Ovary (tissue), 7 donors: ENCODE measurements at regions not wholly inside any gene's neighbourhood (a gene's known extent, or its start where the extent isn't known, plus 50 kb on each side); places are given as distances from the start of the nearest gene placed in this dataset.

Experiments
- DNase-seq, 5 donors: peaks; one replicate each; pipeline ENCODE4 v3.0.0-alpha.2; 2019 to 2020
- H3K27ac ChIP-seq, 2 donors: fragments of 200-600 bp; one replicate each; pipeline versions ENCODE4 v1.5.1 to v1.8.0; 2019 to 2022
- H3K27me3 ChIP-seq: fragments of 200-600 bp; one replicate; pipeline ENCODE4 v1.8.0; 2022
- H3K36me3 ChIP-seq: fragments of 200-600 bp; sonication (generic); one replicate; pipeline ENCODE4 v1.5.1; 2019
- H3K4me1 ChIP-seq: one replicate; pipeline ENCODE4 v1.8.1; 2013; ENCODE audit warnings: mild to moderate bottlenecking, moderate library complexity; ENCODE audit not compliant: insufficient read depth
- H3K4me3 ChIP-seq: fragments of 200-600 bp; sonication (generic); one replicate; pipeline ENCODE4 v1.5.1; 2017
- H3K9me3 ChIP-seq, 2 donors: fragments of 200-600 bp in 1 of 2; sonication (generic) in 1 of 2; one replicate each; pipeline versions ENCODE4 v1.5.1 to v1.8.1; 2013 to 2019; ENCODE audit warnings: mild to moderate bottlenecking in 1 of 2, moderate library complexity in 1 of 2
- EP300 ChIP-seq: sonication (generic); formaldehyde crosslinking; IDR thresholded peaks from one replicate; pipeline ENCODE4 v1.6.1; 2017; ENCODE audit warnings: antibody characterized with exemption
- POLR2A ChIP-seq: fragments of 450-650 bp; IDR thresholded peaks from one replicate; pipeline ENCODE4 v1.6.1; 2017; ENCODE audit warnings: antibody characterized with exemption, mild to moderate bottlenecking, moderate library complexity
- WGBS, 3 donors: extraction: QIAGEN DNeasy Blood & Tissue Kit in 1 of 3; methylation state at CpG; one replicate each; pipeline versions ENCODE4 v1.1.5 to v1.1.7; 2013 to 2017; 5-methylcytosine and 5-hydroxymethylcytosine counted together
- intact Hi-C, 4 donors: fragments of 100-400 bp; cut with DNase I; formaldehyde crosslinking; loops; one replicate each; pipeline versions ENCODE4 v1.11.0 to v1.15.1; 2022 to 2023
- TF ChIP-seq, protein P1 (sequence below), 3 donors: fragments of 450-650 bp in 2 of 3; fragments of 200-600 bp in 1 of 3; IDR thresholded peaks; one replicate each; pipeline versions ENCODE4 v1.5.1 to v1.8.0; 2016 to 2022; ENCODE audit warnings: antibody characterized with exemption in 3 of 3, mild to moderate bottlenecking in 1 of 3
- donor health status: DM: no; HTN: no; CAD: no; lungs with moderate emphysema.
- donor health status: DM: no; HTN: no; CAD: no.
- donor health status: Bipolar disorder and iron deficiency.
- donor health status: DM: no; HTN: no; CAD: no.
- donor health status: DM: yes; HTN: yes; CAD: no.

DNA sequence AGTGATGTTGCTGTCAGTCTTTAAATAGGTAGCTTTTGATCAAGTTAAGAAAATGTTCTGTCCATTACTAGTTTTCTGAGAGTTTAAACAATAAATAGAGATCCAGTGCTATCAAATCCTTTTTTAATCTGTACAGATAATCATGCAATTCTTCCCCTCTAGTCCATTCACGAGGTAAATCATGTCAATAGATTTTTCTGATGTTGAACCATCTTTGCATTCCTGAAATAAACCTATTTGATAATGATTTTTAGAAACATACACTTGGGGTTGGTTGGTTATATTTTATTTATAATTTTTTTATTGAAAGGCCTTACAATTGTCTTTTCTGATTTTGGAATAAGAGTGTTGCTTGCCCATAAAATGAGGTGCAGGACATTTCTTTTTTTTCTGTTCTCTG is 95.0 kb downstream of the FAM53A start:
- H3K9me3 ChIP-seq: peaks cover 0 to 6% of the 10 kb centered on the region in 2 donors
- H3K27me3 ChIP-seq: no peaks in the 10 kb centered on the region
- TF ChIP-seq EP300 (no peak), POLR2A (no peak)
- TF ChIP-seq, protein P1, sequence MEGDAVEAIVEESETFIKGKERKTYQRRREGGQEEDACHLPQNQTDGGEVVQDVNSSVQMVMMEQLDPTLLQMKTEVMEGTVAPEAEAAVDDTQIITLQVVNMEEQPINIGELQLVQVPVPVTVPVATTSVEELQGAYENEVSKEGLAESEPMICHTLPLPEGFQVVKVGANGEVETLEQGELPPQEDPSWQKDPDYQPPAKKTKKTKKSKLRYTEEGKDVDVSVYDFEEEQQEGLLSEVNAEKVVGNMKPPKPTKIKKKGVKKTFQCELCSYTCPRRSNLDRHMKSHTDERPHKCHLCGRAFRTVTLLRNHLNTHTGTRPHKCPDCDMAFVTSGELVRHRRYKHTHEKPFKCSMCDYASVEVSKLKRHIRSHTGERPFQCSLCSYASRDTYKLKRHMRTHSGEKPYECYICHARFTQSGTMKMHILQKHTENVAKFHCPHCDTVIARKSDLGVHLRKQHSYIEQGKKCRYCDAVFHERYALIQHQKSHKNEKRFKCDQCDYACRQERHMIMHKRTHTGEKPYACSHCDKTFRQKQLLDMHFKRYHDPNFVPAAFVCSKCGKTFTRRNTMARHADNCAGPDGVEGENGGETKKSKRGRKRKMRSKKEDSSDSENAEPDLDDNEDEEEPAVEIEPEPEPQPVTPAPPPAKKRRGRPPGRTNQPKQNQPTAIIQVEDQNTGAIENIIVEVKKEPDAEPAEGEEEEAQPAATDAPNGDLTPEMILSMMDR (IDR thresholded peaks at IDR 0.05): no peak
- H3K27ac ChIP-seq: no peak overlapping the region
- intact Hi-C loops: no loop called here
- no peak for DNase-seq
- H3K4me3 ChIP-seq: no peak overlapping the region
- H3K36me3 ChIP-seq: no peaks in the 10 kb centered on the region
- H3K4me1 ChIP-seq: no peaks in the 10 kb centered on the region
- 65 to 78% (median 76%) methylated on average over 1 of the region's 1 CpG for WGBS, 3 donors

DNA sequence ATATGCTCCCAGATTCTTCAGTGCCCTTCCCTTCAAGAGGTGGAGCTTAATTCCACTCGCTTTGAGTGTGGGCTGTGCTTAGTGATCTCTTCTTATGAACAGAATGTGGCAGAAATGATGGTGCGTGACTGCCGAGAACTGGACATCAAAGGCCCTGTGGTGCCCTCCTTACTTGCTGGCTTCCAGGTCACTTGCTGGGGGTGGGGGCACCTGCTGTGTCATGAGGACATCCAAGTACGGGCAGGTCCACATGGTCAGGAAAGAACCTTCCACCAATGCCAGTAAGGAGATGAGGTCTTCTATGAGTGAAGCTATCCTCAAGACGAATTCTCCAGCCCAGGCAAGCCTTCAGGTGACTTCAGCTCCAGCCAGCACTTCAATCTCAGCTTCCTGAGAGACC is 95.8 kb downstream of the FAM53A start:
- Histone ChIP-seq H3K27ac (no peak overlapping the region), H3K4me3 (no peak overlapping the region), H3K36me3 (no peaks in the 10 kb centered on the region), H3K27me3 (no peaks in the 10 kb centered on the region), H3K4me1 (no peaks in the 10 kb centered on the region), H3K9me3 (peaks cover 0 to 6% of the 10 kb centered on the region in 2 donors)
- intact Hi-C loops: no loop called here
- WGBS, 3 donors: 84 to 86% (median 85%) methylated on average over 5 of the region's 5 CpGs
- DNase-seq: no peak
- TF ChIP-seq EP300: no peak
- TF ChIP-seq, protein P1 (IDR thresholded peaks at IDR 0.05): no peak
- no peak for TF ChIP-seq POLR2A

DNA sequence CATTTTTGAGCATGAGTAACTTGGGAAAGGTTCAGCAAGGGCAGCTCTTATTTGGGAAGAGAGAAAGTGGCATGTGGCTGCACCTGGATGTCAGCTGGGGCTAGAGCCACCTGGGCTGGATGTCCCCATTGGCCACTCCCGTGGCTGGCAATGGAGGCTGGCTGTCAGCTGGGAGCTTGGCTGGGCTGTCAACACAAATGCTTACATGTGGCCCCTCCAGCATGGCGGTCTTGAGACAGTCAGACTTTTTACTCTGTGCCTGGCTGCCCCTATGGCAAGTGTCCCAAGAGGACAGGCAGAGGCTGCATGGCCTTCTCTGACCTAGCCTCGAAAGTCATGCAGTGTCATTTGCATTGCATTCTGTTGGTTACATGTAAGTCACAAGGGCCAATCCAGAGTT is 99.6 kb downstream of the FAM53A start:
- intact Hi-C loops: no loop called here
- no peak for DNase-seq
- H3K9me3 ChIP-seq: no peaks in the 10 kb centered on the region
- peaks cover 2% of the 10 kb centered on the region for H3K4me1 ChIP-seq
- H3K4me3 ChIP-seq: no peak overlapping the region
- H3K27me3 ChIP-seq: no peaks in the 10 kb centered on the region
- TF ChIP-seq, protein P1 (IDR thresholded peaks at IDR 0.05): no peak
- TF ChIP-seq POLR2A: no peak
- TF ChIP-seq EP300: no peak
- no peak overlapping the region for H3K27ac ChIP-seq
- 59 to 68% (median 59%) methylated on average over 3 of the region's 3 CpGs for WGBS, 3 donors
- no peaks in the 10 kb centered on the region for H3K36me3 ChIP-seq

DNA sequence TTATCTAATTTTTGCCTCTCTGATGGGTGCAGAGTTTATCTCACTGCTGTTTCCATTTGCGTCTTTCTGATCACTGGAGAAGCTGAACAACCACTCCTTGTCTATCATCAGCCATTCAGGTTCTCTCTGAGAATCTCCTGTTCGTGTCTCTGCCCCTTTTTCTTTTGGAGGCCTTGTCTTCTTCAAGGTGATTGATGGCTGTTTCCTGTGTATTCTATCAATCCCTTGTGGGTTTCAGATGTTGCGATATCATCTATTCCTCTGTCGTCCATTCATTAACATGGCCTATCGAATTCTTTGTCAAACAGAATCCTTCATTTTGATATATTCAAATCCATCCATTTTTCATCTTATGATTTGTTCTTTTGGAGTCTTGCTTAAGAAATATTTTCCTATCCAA is 100.3 kb downstream of the FAM53A start:
- Histone ChIP-seq H3K4me3 (no peak overlapping the region), H3K27ac (no peak overlapping the region), H3K9me3 (no peaks in the 10 kb centered on the region), H3K4me1 (peaks cover 2% of the 10 kb centered on the region), H3K27me3 (no peaks in the 10 kb centered on the region), H3K36me3 (no peaks in the 10 kb centered on the region)
- no peak for DNase-seq
- WGBS, 3 donors: 63 to 79% (median 70%) methylated on average over 5 of the region's 5 CpGs
- intact Hi-C loops: no loop called here
- TF ChIP-seq EP300 (no peak), POLR2A (no peak)
- TF ChIP-seq, protein P1 (IDR thresholded peaks at IDR 0.05): no peak
